Panc1 (cell line): ENCODE measurements at regions not wholly inside any gene's neighbourhood (a gene's known extent, or its start where the extent isn't known, plus 50 kb on each side); places are given as distances from the start of the nearest gene placed in this dataset.

Experiments
- CTCF ChIP-seq: fragments of 450-650 bp; IDR thresholded peaks from 2 replicates; pipeline ENCODE4 v1.5.1; 2017; ENCODE audit warnings: mild to moderate bottlenecking
- SIN3A ChIP-seq: IDR thresholded peaks from 2 replicates; pipeline ENCODE4 v1.6.1; 2012; ENCODE audit warnings: low read depth, mild to moderate bottlenecking, low read length, moderate library complexity, borderline replicate concordance; ENCODE audit not compliant: insufficient read depth

DNA sequence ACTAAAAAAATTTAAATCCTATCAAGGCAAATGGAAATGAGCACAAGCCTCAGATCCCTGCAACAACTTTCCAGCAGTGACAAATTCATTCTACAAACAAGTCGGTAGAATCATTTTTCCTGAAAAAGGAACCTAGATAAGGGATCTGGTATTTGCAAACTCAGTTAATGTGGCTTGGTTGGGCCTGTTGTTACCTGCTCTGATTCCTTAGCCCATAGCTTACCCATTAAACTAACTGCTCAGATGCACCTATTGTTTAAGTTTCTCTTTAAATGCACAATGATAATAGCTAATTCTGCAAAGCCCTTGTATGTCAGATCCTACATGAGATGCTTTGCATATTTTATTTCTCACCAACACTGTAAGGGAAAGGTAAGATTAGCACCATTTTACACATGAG lies 377.4 kb upstream of the RGMA start:
- TF ChIP-seq CTCF (no peak), SIN3A (no peak)
